ENCODE measurements at regions not wholly inside any gene's neighbourhood (a gene's known extent, or its start where the extent isn't known, plus 50 kb on each side); places are given as distances from the start of the nearest gene placed in this dataset.

- H3K27ac ChIP-seq (ENCODE audit: control insufficient read depth, insufficient read depth) = no peak overlapping the region
- no peaks in the 10 kb centered on the region for H3K4me1 ChIP-seq (ENCODE audit: control insufficient read depth, insufficient read depth, low read length)
- no peak overlapping the region for H2AFZ ChIP-seq (ENCODE audit: control insufficient read depth, low read depth, low read length)
- H3K4me3 ChIP-seq = no peak overlapping the region
- no peaks in the 10 kb centered on the region for H3K79me2 ChIP-seq (ENCODE audit: control insufficient read depth, insufficient read depth, low read length)
- H4K20me1 ChIP-seq (ENCODE audit: control insufficient read depth, insufficient read depth) = no peaks in the 10 kb centered on the region
- POLR2A ChIA-PET = no interaction called here
- intact Hi-C loops (cut with micrococcal nuclease; ENCODE audit: unreplicated experiment) = no loop called here
- no TSS peak for BruUV-seq (replicated peaks)
- no peak for FAIRE-seq
- no peak for DNase-seq (ENCODE audit: low read depth, low spot score)
- WGBS (ENCODE audit: insufficient coverage, insufficient replicate concordance, low lambda C conversion rate, missing lambda C conversion rate) = 17% methylated on average over 12 of the region's 12 CpGs
- in situ Hi-C loops (cut with MboI) = no loop called here
- H3K9me3 ChIP-seq (replicated peaks; ENCODE audit: control insufficient read depth, insufficient read depth, low read length) = no peaks in the 10 kb centered on the region
- CTCF ChIA-PET = no interaction called here
- H3K36me3 ChIP-seq (ENCODE audit: control insufficient read depth in 2 of 2, insufficient read depth in 2 of 2, low read length in 1 of 2) = no peaks in the 10 kb centered on the region
- no peak overlapping the region for H3K9ac ChIP-seq (ENCODE audit: control insufficient read depth, insufficient read depth, low read length)
- SMC1A ChIA-PET (ENCODE audit: uncharacterized antibody, unreplicated experiment) = no interaction called here
- H3K4me2 ChIP-seq (ENCODE audit: control insufficient read depth, insufficient read depth) = no peak overlapping the region
- RAD21 ChIA-PET (ENCODE audit: unreplicated experiment) = no interaction called here
- no peak for ATAC-seq
- H3K27me3 ChIP-seq (replicated peaks in 1 of 2; ENCODE audit: control insufficient read depth in 2 of 2, insufficient read depth in 2 of 2, low read length in 1 of 2) = peaks cover 0 to 2% of the 10 kb centered on the region in 2 experiments; a peak in 2 of 4 replicates
- TF ChIP-seq TARDBP (IDR thresholded peaks at IDR 0.05; ENCODE audit: borderline replicate concordance) (no peak), REST (IDR thresholded peaks at IDR 0.05; ENCODE audit: low read depth, low read length) (no peak), STAT1 (conservative IDR thresholded peaks at IDR 0.05) (no peak), ETV6 (conservative IDR thresholded peaks at IDR 0.05 in 1 of 2, IDR thresholded peaks at IDR 0.05 in 1 of 2; ENCODE audit: borderline replicate concordance in 1 of 2, low read depth in 1 of 2) (no peak), ATF3 (IDR thresholded peaks at IDR 0.05; ENCODE audit: borderline replicate concordance, extremely low read depth, low read depth, low read length) (no peak), PBX3 (IDR thresholded peaks at IDR 0.05; ENCODE audit: insufficient replicate concordance, low read depth, low read length) (no peak), BCL11A (IDR thresholded peaks at IDR 0.05; ENCODE audit: low read depth, low read length) (no peak), CEBPB (IDR thresholded peaks at IDR 0.05; ENCODE audit: borderline replicate concordance in 1 of 2, low read depth in 2 of 2, low read length in 2 of 2) (no peak), KAT2A (conservative IDR thresholded peaks at IDR 0.05; ENCODE audit: control insufficient read depth, low read depth, low read length) (no peak), HCFC1 (IDR thresholded peaks at IDR 0.05; ENCODE audit: low read length) (no peak), PRDM15 (CRISPR knock-in tag; IDR thresholded peaks at IDR 0.05) (no peak)
Measured at GRCh38 chr3:184498986-184499606, 62.5 kb upstream of the EPHB3 start.
